GM10248 (cell line): ENCODE measurements at regions not wholly inside any gene's neighbourhood (a gene's known extent, or its start where the extent isn't known, plus 50 kb on each side); places are given as distances from the start of the nearest gene placed in this dataset.

ENCODE experiments used
- CTCF ChIA-PET: fragments of 300-600 bp; sonication (Branson Sonifier 250); formaldehyde crosslinking; extraction: SDS; loops from one replicate; lab custom pipeline; 2021; ENCODE audit warnings: antibody characterized with exemption; lab: Yijun Ruan, JAX
- POLR2A ChIA-PET: fragments of 350-650 bp; sonication (Branson Sonifier 250); formaldehyde crosslinking; extraction: SDS; loops from one replicate; lab custom pipeline; 2020; ENCODE audit warnings: antibody characterized with exemption; lab: Yijun Ruan, JAX
- DNase-seq: peaks from one replicate; pipeline ENCODE4 v3.0.0; 2012; ENCODE audit errors: extremely low spot score
- CTCF ChIP-seq: IDR thresholded peaks from 2 replicates; pipeline ENCODE4 v1.5.1; 2012; ENCODE audit warnings: mild to moderate bottlenecking, low read depth; ENCODE audit errors: extremely low read depth, missing control alignments, control extremely low read depth

- CTCF ChIA-PET: no interaction called here
- no peak for TF ChIP-seq CTCF
- POLR2A ChIA-PET: no interaction called here
- DNase-seq: no peak
Measured at GRCh38 chr12:46711756-46712155, 114.0 kb downstream of the SLC38A4 start.

GRCh38 chr12:46710125-46710743, 115.6 kb downstream of the SLC38A4 start:
- no peak for TF ChIP-seq CTCF
- POLR2A ChIA-PET: no interaction called here
- CTCF ChIA-PET: no interaction called here
- DNase-seq: no peak

- CTCF ChIA-PET: interaction anchor here (1.1 kb wide), 1 partner anchor 25 kb away, joined by 3 read pairs; no protein-coding TSS in a partner anchor
- no peak for DNase-seq
- no peak for TF ChIP-seq CTCF
- POLR2A ChIA-PET: no interaction called here
Measured at GRCh38 chr12:46702581-46703344, 123.0 kb downstream of the SLC38A4 start.

- DNase-seq: no peak
- CTCF ChIA-PET: interaction anchor here (1.1 kb wide), 1 partner anchor 27 kb away, joined by 3 read pairs; no protein-coding TSS in a partner anchor
- TF ChIP-seq CTCF: no peak
- POLR2A ChIA-PET: no interaction called here
Measured at GRCh38 chr12:46701356-46701755, 124.4 kb downstream of the SLC38A4 start.

- ChIA-PET CTCF (no interaction called here), POLR2A (no interaction called here)
- DNase-seq: no peak
- no peak for TF ChIP-seq CTCF
Measured at GRCh38 chr12:46699986-46700385, 125.8 kb downstream of the SLC38A4 start.

- TF ChIP-seq CTCF: no peak
- no peak for DNase-seq
- CTCF ChIA-PET: interaction anchor here (1.2 to 1.7 kb wide), 2 partner anchors 52 to 573 kb away, joined by 3 to 4 read pairs; no protein-coding TSS in a partner anchor
- POLR2A ChIA-PET: no interaction called here
Measured at GRCh38 chr12:46698003-46698402, 127.8 kb downstream of the SLC38A4 start.
